GM21423 (cell line): ENCODE measurements at regions not wholly inside any gene's neighbourhood (a gene's known extent, or its start where the extent isn't known, plus 50 kb on each side); places are given as distances from the start of the nearest gene placed in this dataset.

ENCODE experiments used
- ATAC-seq: cut with Tn5 transposase; IDR thresholded peaks from one replicate; pipeline ENCODE4 v1.9.1; 2021; ENCODE audit warnings: mild to moderate bottlenecking, moderate library complexity; ENCODE audit not compliant: unreplicated experiment

- no peak for ATAC-seq
Observed at GRCh38 chr17:73722165-73722564, 77.9 kb upstream of the SDK2 start.

- no peak for ATAC-seq
Observed at GRCh38 chr17:73723317-73723716, 79.1 kb upstream of the SDK2 start.

- no peak for ATAC-seq
Observed at GRCh38 chr17:73724341-73724740, 80.1 kb upstream of the SDK2 start.

GRCh38 chr17:73724990-73725389 lies 80.7 kb upstream of the SDK2 start:
- ATAC-seq, result no peak

GRCh38 chr17:73725794-73726515 lies 81.7 kb upstream of the SDK2 start:
- ATAC-seq, result no peak

GRCh38 chr17:73727941-73728340 lies 83.7 kb upstream of the SDK2 start:
- ATAC-seq, result no peak

GRCh38 chr17:73729101-73729500 lies 84.9 kb upstream of the SDK2 start:
- ATAC-seq, result no peak

GRCh38 chr17:73731733-73732132 lies 87.5 kb upstream of the SDK2 start:
- ATAC-seq, result no peak

GRCh38 chr17:73733517-73733916 lies 89.3 kb upstream of the SDK2 start:
- ATAC-seq, result no peak

- no peak for ATAC-seq
Observed at GRCh38 chr17:73735245-73735644, 91.0 kb upstream of the SDK2 start.

GRCh38 chr17:73738751-73739575 lies 94.7 kb upstream of the SDK2 start:
- ATAC-seq, result no peak

GRCh38 chr17:73740370-73740769 lies 96.1 kb upstream of the SDK2 start:
- no peak for ATAC-seq

GRCh38 chr17:73742948-73743381 lies 98.7 kb upstream of the SDK2 start:
- no peak for ATAC-seq

- ATAC-seq, result no peak
Observed at GRCh38 chr17:73743518-73744201, 99.4 kb upstream of the SDK2 start.

- no peak for ATAC-seq
Observed at GRCh38 chr17:73744411-73744810, 100.2 kb upstream of the SDK2 start.

- no peak for ATAC-seq
Observed at GRCh38 chr17:73746314-73747073, 102.2 kb upstream of the SDK2 start.

- ATAC-seq, result no peak
Observed at GRCh38 chr17:73747221-73748002, 103.2 kb upstream of the SDK2 start.

GRCh38 chr17:73748508-73748907 lies 104.3 kb upstream of the SDK2 start:
- no peak for ATAC-seq

GRCh38 chr17:73749337-73749823 lies 105.1 kb upstream of the SDK2 start:
- ATAC-seq, result no peak
